Smooth muscle cell (in vitro differentiated cells): ENCODE measurements at regions not wholly inside any gene's neighbourhood (a gene's known extent, or its start where the extent isn't known, plus 50 kb on each side); places are given as distances from the start of the nearest gene placed in this dataset.

Source experiments
- DNase-seq: peaks from one replicate; lab custom pipeline; 2025; ENCODE audit not compliant: unreplicated experiment; lab: John Stamatoyannopoulos, UW
- H2AFZ ChIP-seq: fragments of 200-600 bp; sonication (generic); 2 replicates; pipeline ENCODE4 v1.6.0; 2016; ENCODE audit warnings: antibody characterized with exemption, low read depth, mild to moderate bottlenecking
- H3F3A ChIP-seq: fragments of 200-600 bp; sonication (generic); 2 replicates; pipeline ENCODE4 v1.6.0; 2017; ENCODE audit warnings: antibody characterized with exemption, low read depth
- H3K27ac ChIP-seq: fragments of 200-600 bp; sonication (generic); 2 replicates; pipeline ENCODE4 v1.5.1; 2016; ENCODE audit warnings: low read depth, mild to moderate bottlenecking
- H3K27me3 ChIP-seq: fragments of 200-600 bp; sonication (generic); 2 replicates; pipeline ENCODE4 v1.6.1; 2016; ENCODE audit warnings: low read depth, mild to moderate bottlenecking
- H3K36me3 ChIP-seq: fragments of 200-600 bp; sonication (generic); 2 replicates; pipeline ENCODE4 v1.5.1; 2016; ENCODE audit warnings: low read depth
- H3K4me1 ChIP-seq: fragments of 200-600 bp; sonication (generic); 2 replicates; pipeline ENCODE4 v1.5.1; 2016; ENCODE audit warnings: low read depth
- H3K4me2 ChIP-seq: fragments of 200-600 bp; sonication (generic); 2 replicates; pipeline ENCODE4 v1.6.0; 2016; ENCODE audit warnings: mild to moderate bottlenecking
- H3K4me3 ChIP-seq: fragments of 200-600 bp; sonication (generic); 2 replicates; pipeline ENCODE4 v1.5.1; 2016; ENCODE audit warnings: mild to moderate bottlenecking
- H3K79me2 ChIP-seq: fragments of 200-600 bp; sonication (generic); 2 replicates; pipeline ENCODE4 v1.6.0; 2016; ENCODE audit warnings: low read depth, mild to moderate bottlenecking
- H3K9ac ChIP-seq: fragments of 200-600 bp; sonication (generic); 2 replicates; pipeline ENCODE4 v1.6.0; 2016; ENCODE audit warnings: low read depth
- H3K9me3 ChIP-seq: fragments of 200-600 bp; sonication (generic); replicated peaks from 2 replicates; pipeline ENCODE4 v1.5.1; 2016; ENCODE audit warnings: low read depth
- H4K20me1 ChIP-seq: fragments of 200-600 bp; sonication (generic); 2 replicates; pipeline ENCODE4 v1.6.0; 2016; ENCODE audit warnings: low read depth
- WGBS: methylation state at CpG from one replicate; pipeline ENCODE4 v1.1.7; 2016; ENCODE audit warnings: low lambda C conversion rate; 5-methylcytosine and 5-hydroxymethylcytosine counted together
- TF ChIP-seq, protein P1 (sequence below): fragments of 200-600 bp; sonication (generic); IDR thresholded peaks from 2 replicates; pipeline ENCODE4 v1.5.1; 2017; ENCODE audit warnings: borderline replicate concordance, mild to moderate bottlenecking, antibody characterized with exemption; ENCODE audit not compliant: insufficient read depth, poor library complexity, severe bottlenecking

DNA sequence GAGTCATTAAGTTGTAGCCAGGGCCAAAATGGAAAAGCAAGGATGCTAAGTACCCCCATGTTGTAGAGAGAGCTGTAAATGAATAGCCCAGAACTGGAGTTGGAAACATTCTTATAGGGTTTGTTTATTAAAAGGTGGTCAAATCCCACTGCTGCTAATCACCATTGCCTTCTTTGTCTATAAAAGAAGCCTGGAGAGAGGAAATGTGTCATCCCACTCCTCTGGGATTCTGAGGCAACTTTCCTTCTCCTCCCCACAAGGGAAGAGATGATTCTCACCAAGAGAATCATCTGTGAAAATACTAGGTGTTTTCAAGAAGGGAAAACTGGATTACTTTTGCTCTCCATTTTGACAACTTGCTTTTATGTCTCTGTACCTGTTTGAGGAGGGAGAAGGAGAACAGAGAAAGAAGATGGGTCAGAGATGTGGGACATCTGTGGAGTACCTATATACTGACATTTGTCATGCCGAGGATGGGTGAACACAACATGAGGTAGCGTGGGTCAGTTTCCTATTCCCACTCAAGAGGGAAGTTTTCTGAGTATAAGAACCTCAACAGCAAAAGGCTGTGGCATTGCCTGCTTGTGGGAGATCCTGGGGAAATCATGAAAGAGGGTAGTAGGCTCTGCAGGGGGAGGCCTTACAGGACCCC is 262.2 kb downstream of the KIF20B start:
- H3K36me3 ChIP-seq = no peaks in the 10 kb centered on the region
- H3K27me3 ChIP-seq = no peaks in the 10 kb centered on the region
- no peak overlapping the region for H3K9ac ChIP-seq
- H3K4me1 ChIP-seq = no peaks in the 10 kb centered on the region
- no peaks in the 10 kb centered on the region for H4K20me1 ChIP-seq
- no peak overlapping the region for H3K27ac ChIP-seq
- TF ChIP-seq, protein P1, sequence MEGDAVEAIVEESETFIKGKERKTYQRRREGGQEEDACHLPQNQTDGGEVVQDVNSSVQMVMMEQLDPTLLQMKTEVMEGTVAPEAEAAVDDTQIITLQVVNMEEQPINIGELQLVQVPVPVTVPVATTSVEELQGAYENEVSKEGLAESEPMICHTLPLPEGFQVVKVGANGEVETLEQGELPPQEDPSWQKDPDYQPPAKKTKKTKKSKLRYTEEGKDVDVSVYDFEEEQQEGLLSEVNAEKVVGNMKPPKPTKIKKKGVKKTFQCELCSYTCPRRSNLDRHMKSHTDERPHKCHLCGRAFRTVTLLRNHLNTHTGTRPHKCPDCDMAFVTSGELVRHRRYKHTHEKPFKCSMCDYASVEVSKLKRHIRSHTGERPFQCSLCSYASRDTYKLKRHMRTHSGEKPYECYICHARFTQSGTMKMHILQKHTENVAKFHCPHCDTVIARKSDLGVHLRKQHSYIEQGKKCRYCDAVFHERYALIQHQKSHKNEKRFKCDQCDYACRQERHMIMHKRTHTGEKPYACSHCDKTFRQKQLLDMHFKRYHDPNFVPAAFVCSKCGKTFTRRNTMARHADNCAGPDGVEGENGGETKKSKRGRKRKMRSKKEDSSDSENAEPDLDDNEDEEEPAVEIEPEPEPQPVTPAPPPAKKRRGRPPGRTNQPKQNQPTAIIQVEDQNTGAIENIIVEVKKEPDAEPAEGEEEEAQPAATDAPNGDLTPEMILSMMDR = no peak
- H2AFZ ChIP-seq = no peak overlapping the region
- no peak for DNase-seq
- 97% methylated on average over 2 of the region's 2 CpGs for WGBS
- H3K4me2 ChIP-seq = no peak overlapping the region
- no peaks in the 10 kb centered on the region for H3K9me3 ChIP-seq
- H3K79me2 ChIP-seq = no peaks in the 10 kb centered on the region
- H3F3A ChIP-seq = no peaks in the 10 kb centered on the region
- H3K4me3 ChIP-seq = no peak overlapping the region

DNA sequence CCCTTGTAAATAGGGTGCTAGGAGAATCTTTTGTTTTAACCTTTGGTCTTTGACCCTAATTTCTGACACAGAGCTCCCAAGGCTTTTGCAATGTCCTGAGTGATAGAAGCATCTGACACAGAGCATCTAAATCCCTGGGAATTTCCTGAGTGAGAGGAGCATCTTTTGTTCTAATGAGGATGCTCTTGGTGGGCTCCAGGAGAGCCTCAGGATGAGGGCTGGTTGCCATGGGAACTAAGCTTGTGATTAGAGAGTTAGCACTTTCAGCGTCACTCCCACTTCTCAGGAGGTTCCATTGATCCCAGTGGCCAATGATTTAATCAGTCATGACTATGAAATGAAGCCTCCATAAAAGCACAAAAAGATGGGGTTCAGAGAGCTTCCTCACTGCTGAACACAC is 264.8 kb downstream of the KIF20B start:
- TF ChIP-seq, protein P1 = no peak
- Histone ChIP-seq H3K36me3 (no peaks in the 10 kb centered on the region), H3K9me3 (no peaks in the 10 kb centered on the region), H3K4me3 (no peak overlapping the region), H2AFZ (no peak overlapping the region), H3F3A (no peaks in the 10 kb centered on the region), H3K4me2 (no peak overlapping the region), H3K79me2 (no peaks in the 10 kb centered on the region), H3K9ac (no peak overlapping the region), H3K27ac (no peak overlapping the region), H4K20me1 (no peaks in the 10 kb centered on the region), H3K27me3 (no peaks in the 10 kb centered on the region), H3K4me1 (no peaks in the 10 kb centered on the region)
- WGBS = 87% methylated on average over 1 of the region's 1 CpG
- DNase-seq = no peak

DNA sequence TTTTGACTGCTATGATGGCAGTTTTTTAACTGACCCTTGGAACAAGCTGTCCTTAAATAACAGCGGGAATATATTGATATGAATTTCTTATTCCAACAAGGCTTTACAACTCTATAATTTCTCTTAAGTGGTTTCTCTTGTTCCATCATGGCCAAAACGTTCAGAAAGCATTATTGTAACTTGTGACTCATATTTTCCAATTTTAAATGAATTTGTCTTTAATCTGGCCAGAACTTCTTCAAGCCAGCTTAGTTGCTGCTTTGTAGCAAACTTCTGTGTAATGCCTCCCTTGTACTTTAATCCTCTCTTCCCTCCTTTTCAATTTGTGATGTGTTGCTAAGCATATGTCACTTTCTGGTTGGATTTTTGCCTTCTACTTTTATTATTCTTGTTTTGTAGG is 271.9 kb downstream of the KIF20B start:
- H4K20me1 ChIP-seq = no peaks in the 10 kb centered on the region
- H3K9me3 ChIP-seq = no peaks in the 10 kb centered on the region
- H3K36me3 ChIP-seq = no peaks in the 10 kb centered on the region
- DNase-seq = no peak
- H3K9ac ChIP-seq = no peak overlapping the region
- no peak overlapping the region for H2AFZ ChIP-seq
- H3K4me3 ChIP-seq = no peak overlapping the region
- no peaks in the 10 kb centered on the region for H3K79me2 ChIP-seq
- H3K27me3 ChIP-seq = no peaks in the 10 kb centered on the region
- TF ChIP-seq, protein P1 = no peak
- peak overlapping the region; percentile 8 for H3K4me2 ChIP-seq
- H3K4me1 ChIP-seq = no peaks in the 10 kb centered on the region
- 53% methylated on average over 2 of the region's 2 CpGs for WGBS
- no peaks in the 10 kb centered on the region for H3F3A ChIP-seq
- H3K27ac ChIP-seq = no peak overlapping the region

- peak overlapping the region; percentile 17 for H3K27ac ChIP-seq
- no peaks in the 10 kb centered on the region for H4K20me1 ChIP-seq
- H2AFZ ChIP-seq = no peak overlapping the region
- H3K4me3 ChIP-seq = no peak overlapping the region
- H3K9ac ChIP-seq = no peak overlapping the region
- H3K27me3 ChIP-seq = no peaks in the 10 kb centered on the region
- H3K36me3 ChIP-seq = no peaks in the 10 kb centered on the region
- no peak overlapping the region for H3K4me2 ChIP-seq
- H3F3A ChIP-seq = no peaks in the 10 kb centered on the region
- TF ChIP-seq, protein P1 = no peak
- 51% methylated on average over 2 of the region's 2 CpGs for WGBS
- no peaks in the 10 kb centered on the region for H3K4me1 ChIP-seq
- no peaks in the 10 kb centered on the region for H3K9me3 ChIP-seq
- H3K79me2 ChIP-seq = no peaks in the 10 kb centered on the region
- DNase-seq = no peak
Measured at GRCh38 chr10:89975071-89975470, 273.7 kb downstream of the KIF20B start.
